ENCODE measurements at regions not wholly inside any gene's neighbourhood (a gene's known extent, or its start where the extent isn't known, plus 50 kb on each side); places are given as distances from the start of the nearest gene placed in this dataset.

- TF ChIP-seq CTCF (conservative IDR thresholded peaks at IDR 0.05 in 1 of 2, IDR thresholded peaks at IDR 0.05 in 1 of 2; ENCODE audit: low read depth in 1 of 2, low read length in 2 of 2) = no peak
- no peak for TF ChIP-seq EZH2 (IDR thresholded peaks at IDR 0.05; ENCODE audit: low read length, missing control alignments)
These were observed 59.6 kb upstream of the MRPS22 start for GRCh38 chr3:139284221-139284620.

Measured in fibroblast of lung (primary cell).